Neural crest cell (in vitro differentiated cells): ENCODE measurements at regions not wholly inside any gene's neighbourhood (a gene's known extent, or its start where the extent isn't known, plus 50 kb on each side); places are given as distances from the start of the nearest gene placed in this dataset.

Experiments
- DNase-seq: peaks from one replicate; pipeline ENCODE4 v3.0.0; 2021; ENCODE audit warnings: low read depth, mixed read lengths, low spot score
- H3K27ac Mint-ChIP-seq: one replicate; pipeline ENCODE4 v1.8.0; 2021; ENCODE audit warnings: mild to moderate bottlenecking, mixed read lengths; ENCODE audit not compliant: unreplicated experiment
- H3K27me3 Mint-ChIP-seq: 2 replicates; pipeline ENCODE4 v1.8.0; 2021; ENCODE audit warnings: low read depth, mild to moderate bottlenecking, mixed read lengths
- H3K36me3 Mint-ChIP-seq: 2 replicates; pipeline ENCODE4 v1.8.0; 2021; ENCODE audit warnings: low read depth, mild to moderate bottlenecking, mixed read lengths
- H3K4me1 Mint-ChIP-seq: 2 replicates; pipeline ENCODE4 v1.8.0; 2021; ENCODE audit warnings: mixed read lengths
- H3K4me3 Mint-ChIP-seq: one replicate; pipeline ENCODE4 v1.8.0; 2021; ENCODE audit warnings: mild to moderate bottlenecking, mixed read lengths
- H3K9me3 Mint-ChIP-seq: 2 replicates; pipeline ENCODE4 v1.8.0; 2021; ENCODE audit warnings: mixed read lengths
- CTCF ChIP-seq: fragments of 200-600 bp; sonication (generic); conservative IDR thresholded peaks from 2 replicates; pipeline ENCODE4 v1.5.0; 2021; ENCODE audit warnings: antibody characterized with exemption, mild to moderate bottlenecking

GRCh38 chr13:63209330-63210017, 1793.8 kb upstream of the PCDH20 start:
- H3K4me1 Mint-ChIP-seq, result no peaks in the 10 kb centered on the region
- no peaks in the 10 kb centered on the region for H3K27me3 Mint-ChIP-seq
- no peak for DNase-seq
- H3K27ac Mint-ChIP-seq, result no peak overlapping the region
- TF ChIP-seq CTCF, result no peak
- H3K9me3 Mint-ChIP-seq, result no peaks in the 10 kb centered on the region
- no peak overlapping the region for H3K4me3 Mint-ChIP-seq
- no peaks in the 10 kb centered on the region for H3K36me3 Mint-ChIP-seq

- Mint-ChIP-seq H3K27ac (no peak overlapping the region), H3K4me3 (no peak overlapping the region), H3K4me1 (no peaks in the 10 kb centered on the region), H3K9me3 (no peaks in the 10 kb centered on the region), H3K27me3 (no peaks in the 10 kb centered on the region), H3K36me3 (no peaks in the 10 kb centered on the region)
- no peak for TF ChIP-seq CTCF
- no peak for DNase-seq
Measured at GRCh38 chr13:63208826-63209225, 1793.2 kb upstream of the PCDH20 start.

DNA sequence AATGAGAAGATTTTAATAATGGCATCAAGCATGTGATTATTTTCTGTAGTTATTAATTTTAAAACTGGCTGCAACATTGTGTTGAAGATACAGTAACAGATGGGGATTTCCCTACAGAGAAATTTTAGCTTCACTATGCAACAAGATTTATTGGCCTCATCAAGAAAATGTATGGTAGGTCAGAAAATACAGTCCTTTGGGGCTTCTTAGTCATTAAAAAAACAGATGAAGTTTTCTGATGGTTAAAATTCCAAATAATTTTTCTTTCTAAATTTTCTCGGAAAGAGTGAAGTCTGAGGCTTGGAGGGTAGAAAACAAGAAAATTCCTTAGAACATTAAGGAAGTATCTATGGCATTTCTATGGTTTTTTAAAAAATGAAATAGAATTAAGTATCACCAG, 1790.8 kb upstream of the PCDH20 start:
- Mint-ChIP-seq H3K27ac (no peak overlapping the region), H3K4me1 (no peaks in the 10 kb centered on the region), H3K9me3 (no peaks in the 10 kb centered on the region), H3K36me3 (no peaks in the 10 kb centered on the region), H3K27me3 (no peaks in the 10 kb centered on the region), H3K4me3 (no peak overlapping the region)
- TF ChIP-seq CTCF, result no peak
- no peak for DNase-seq

- Mint-ChIP-seq H3K4me1 (no peaks in the 10 kb centered on the region), H3K36me3 (no peaks in the 10 kb centered on the region), H3K9me3 (no peaks in the 10 kb centered on the region), H3K27ac (no peak overlapping the region), H3K4me3 (no peak overlapping the region), H3K27me3 (no peaks in the 10 kb centered on the region)
- TF ChIP-seq CTCF, result no peak
- DNase-seq, result no peak
Measured at GRCh38 chr13:63201493-63201892, 1785.8 kb upstream of the PCDH20 start.

DNA sequence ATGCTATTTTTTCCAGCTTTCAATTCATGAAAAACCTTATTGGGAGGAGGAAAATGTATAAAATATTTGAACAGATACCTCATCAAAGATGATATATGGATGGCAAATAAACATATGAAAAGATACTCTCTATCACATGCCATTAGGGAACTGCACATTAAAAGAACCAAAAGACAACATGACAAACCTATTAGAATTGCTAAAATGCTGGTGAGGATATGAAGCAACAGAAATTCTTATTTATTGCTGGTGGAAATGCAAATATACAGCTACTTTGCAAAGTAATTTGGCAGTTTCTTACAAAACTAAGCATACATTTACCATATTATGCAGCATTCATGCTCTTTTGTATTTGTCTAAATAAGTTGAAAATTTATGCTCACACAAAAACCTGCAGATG, 1783.9 kb upstream of the PCDH20 start:
- H3K9me3 Mint-ChIP-seq, result no peaks in the 10 kb centered on the region

More for the DNA sequence above, 1783.9 kb upstream of the PCDH20 start:
- no peak for DNase-seq
- Mint-ChIP-seq H3K27me3 (no peaks in the 10 kb centered on the region), H3K27ac (no peak overlapping the region), H3K4me3 (no peak overlapping the region), H3K36me3 (no peaks in the 10 kb centered on the region), H3K4me1 (no peaks in the 10 kb centered on the region)
- no peak for TF ChIP-seq CTCF
